ENCODE measurements at regions not wholly inside any gene's neighbourhood (a gene's known extent, or its start where the extent isn't known, plus 50 kb on each side); places are given as distances from the start of the nearest gene placed in this dataset.

GRCh38 chr12:94766397-94766796 lies 116.0 kb upstream of the TMCC3 start:
- TF ChIP-seq MAX (IDR thresholded peaks at IDR 0.05) = no peak
- no peak for TF ChIP-seq TAF1 (IDR thresholded peaks at IDR 0.05; ENCODE audit: low read depth)
- no peak for TF ChIP-seq USF1 (IDR thresholded peaks at IDR 0.05)
- no peak for TF ChIP-seq RAD21 (IDR thresholded peaks at IDR 0.05; ENCODE audit: low read depth)
- TF ChIP-seq TEAD4 (IDR thresholded peaks at IDR 0.05) = no peak
- no peak for TF ChIP-seq CREB1 (IDR thresholded peaks at IDR 0.05; ENCODE audit: low read depth)
- no peak for TF ChIP-seq CEBPB (IDR thresholded peaks at IDR 0.05)
- no peak for TF ChIP-seq EP300 (IDR thresholded peaks at IDR 0.05; ENCODE audit: borderline replicate concordance)

Measured in Ishikawa (cell line).